ENCODE measurements at regions not wholly inside any gene's neighbourhood (a gene's known extent, or its start where the extent isn't known, plus 50 kb on each side); places are given as distances from the start of the nearest gene placed in this dataset.

DNA sequence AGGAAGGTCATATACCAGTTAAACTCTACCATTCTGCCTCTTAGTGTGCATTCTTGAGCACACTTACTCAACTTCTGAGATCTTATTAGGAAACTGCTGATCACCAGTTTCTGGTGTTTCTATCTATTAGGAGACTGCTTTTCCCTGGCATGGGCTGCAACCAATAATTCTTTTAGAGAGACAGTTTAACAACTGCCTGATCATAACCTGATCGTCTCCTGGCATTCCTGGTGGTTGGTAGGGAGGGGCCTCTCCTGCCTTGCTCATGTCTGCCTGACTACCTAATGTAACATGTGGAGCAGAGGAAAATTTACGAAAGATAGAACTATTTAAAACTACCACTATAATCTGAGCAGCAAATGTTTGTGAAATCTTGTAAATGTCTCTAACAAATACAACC is 75.3 kb upstream of the MGAT4C start:
- TF ChIP-seq, protein P1, sequence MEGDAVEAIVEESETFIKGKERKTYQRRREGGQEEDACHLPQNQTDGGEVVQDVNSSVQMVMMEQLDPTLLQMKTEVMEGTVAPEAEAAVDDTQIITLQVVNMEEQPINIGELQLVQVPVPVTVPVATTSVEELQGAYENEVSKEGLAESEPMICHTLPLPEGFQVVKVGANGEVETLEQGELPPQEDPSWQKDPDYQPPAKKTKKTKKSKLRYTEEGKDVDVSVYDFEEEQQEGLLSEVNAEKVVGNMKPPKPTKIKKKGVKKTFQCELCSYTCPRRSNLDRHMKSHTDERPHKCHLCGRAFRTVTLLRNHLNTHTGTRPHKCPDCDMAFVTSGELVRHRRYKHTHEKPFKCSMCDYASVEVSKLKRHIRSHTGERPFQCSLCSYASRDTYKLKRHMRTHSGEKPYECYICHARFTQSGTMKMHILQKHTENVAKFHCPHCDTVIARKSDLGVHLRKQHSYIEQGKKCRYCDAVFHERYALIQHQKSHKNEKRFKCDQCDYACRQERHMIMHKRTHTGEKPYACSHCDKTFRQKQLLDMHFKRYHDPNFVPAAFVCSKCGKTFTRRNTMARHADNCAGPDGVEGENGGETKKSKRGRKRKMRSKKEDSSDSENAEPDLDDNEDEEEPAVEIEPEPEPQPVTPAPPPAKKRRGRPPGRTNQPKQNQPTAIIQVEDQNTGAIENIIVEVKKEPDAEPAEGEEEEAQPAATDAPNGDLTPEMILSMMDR (optimal IDR thresholded peaks at IDR 0.05 in 1 of 3, IDR thresholded peaks at IDR 0.05 in 1 of 3, conservative IDR thresholded peaks at IDR 0.05 in 1 of 3; ENCODE audit: extremely low read depth in 1 of 3, insufficient read depth in 2 of 3, low read length in 3 of 3), result no peak
- TF ChIP-seq EZH2 (IDR thresholded peaks at IDR 0.05; ENCODE audit: low read length), result no peak

Data from keratinocyte (primary cell).